ENCODE measurements at regions not wholly inside any gene's neighbourhood (a gene's known extent, or its start where the extent isn't known, plus 50 kb on each side); places are given as distances from the start of the nearest gene placed in this dataset.

GRCh38 chr14:97390096-97390724 is 593.0 kb downstream of the VRK1 start:
- no peak overlapping the region for H3K4me3 ChIP-seq (ENCODE audit: low read depth, low read length)
- TF ChIP-seq CTCF (conservative IDR thresholded peaks at IDR 0.05; ENCODE audit: low read depth, low read length) = no peak
- DNase-seq (ENCODE audit: low read depth) = no peak

- TF ChIP-seq CTCF (conservative IDR thresholded peaks at IDR 0.05; ENCODE audit: low read depth, low read length) = no peak
- no peak for DNase-seq (ENCODE audit: low read depth)
- H3K4me3 ChIP-seq (ENCODE audit: low read depth, low read length) = no peak overlapping the region
Observed at GRCh38 chr14:97393244-97393643, 596.1 kb downstream of the VRK1 start.

GRCh38 chr14:97395068-97395467 is 597.9 kb downstream of the VRK1 start:
- no peak for DNase-seq (ENCODE audit: low read depth)
- no peak for TF ChIP-seq CTCF (conservative IDR thresholded peaks at IDR 0.05; ENCODE audit: low read depth, low read length)
- H3K4me3 ChIP-seq (ENCODE audit: low read depth, low read length) = no peak overlapping the region

- no peak overlapping the region for H3K4me3 ChIP-seq (ENCODE audit: low read depth, low read length)
- no peak for DNase-seq (ENCODE audit: low read depth)
- no peak for TF ChIP-seq CTCF (conservative IDR thresholded peaks at IDR 0.05; ENCODE audit: low read depth, low read length)
Observed at GRCh38 chr14:97401714-97402113, 604.5 kb downstream of the VRK1 start.

DNA sequence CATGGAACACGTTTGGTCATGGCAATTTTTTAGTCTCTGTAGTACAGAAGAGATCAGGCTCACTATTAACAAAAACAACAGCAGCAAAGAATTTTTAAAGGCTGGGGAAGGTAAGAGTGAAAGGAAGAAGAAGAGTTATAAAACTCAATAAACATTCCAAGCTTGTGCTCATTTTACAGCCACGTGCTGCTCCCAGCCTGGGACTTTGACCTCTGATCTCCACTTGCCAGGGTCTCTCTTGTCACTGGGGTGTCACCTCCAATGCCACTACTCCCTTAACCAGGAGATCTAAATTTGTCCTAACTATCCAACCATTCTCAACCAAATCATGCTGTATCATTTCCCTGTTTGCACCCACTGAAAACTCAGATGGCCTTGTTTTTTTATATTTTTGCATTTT is 605.1 kb downstream of the VRK1 start:
- no peak overlapping the region for H3K4me3 ChIP-seq (ENCODE audit: low read depth, low read length)
- no peak for TF ChIP-seq CTCF (conservative IDR thresholded peaks at IDR 0.05; ENCODE audit: low read depth, low read length)
- no peak for DNase-seq (ENCODE audit: low read depth)

GRCh38 chr14:97407701-97408407 is 610.7 kb downstream of the VRK1 start:
- no peak overlapping the region for H3K4me3 ChIP-seq (ENCODE audit: low read depth, low read length)
- no peak for TF ChIP-seq CTCF (conservative IDR thresholded peaks at IDR 0.05; ENCODE audit: low read depth, low read length)
- DNase-seq (ENCODE audit: low read depth) = no peak

GRCh38 chr14:97408503-97408902 is 611.3 kb downstream of the VRK1 start:
- no peak for DNase-seq (ENCODE audit: low read depth)
- no peak overlapping the region for H3K4me3 ChIP-seq (ENCODE audit: low read depth, low read length)
- no peak for TF ChIP-seq CTCF (conservative IDR thresholded peaks at IDR 0.05; ENCODE audit: low read depth, low read length)

Data from epithelial cell of proximal tubule (primary cell).